SKM-1 (cell line): ENCODE measurements at regions not wholly inside any gene's neighbourhood (a gene's known extent, or its start where the extent isn't known, plus 50 kb on each side); places are given as distances from the start of the nearest gene placed in this dataset.

Source experiments
- DNase-seq: peaks from one replicate; lab custom pipeline; 2025; ENCODE audit not compliant: unreplicated experiment; lab: John Stamatoyannopoulos, UW

DNA sequence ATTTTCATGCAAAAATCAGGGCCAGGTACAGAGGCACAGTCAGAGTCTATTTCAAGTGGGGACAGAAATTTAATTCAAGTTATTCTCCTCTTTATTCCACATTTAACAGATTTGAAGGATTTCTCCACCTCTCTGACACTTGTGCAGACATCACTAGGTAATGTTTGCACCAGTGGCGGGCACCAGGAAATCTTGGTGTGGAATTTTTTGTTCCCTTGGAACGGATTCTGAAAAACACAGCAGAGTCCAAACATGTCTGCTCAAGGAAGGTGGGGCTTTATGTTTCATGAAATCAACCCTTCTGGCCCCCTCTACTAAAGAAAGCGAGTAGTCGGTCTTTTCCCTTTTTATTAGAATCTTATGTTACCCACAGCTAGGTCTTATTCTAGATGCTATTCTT, 271.2 kb upstream of the MDFIC2 start:
- no peak for DNase-seq

DNA sequence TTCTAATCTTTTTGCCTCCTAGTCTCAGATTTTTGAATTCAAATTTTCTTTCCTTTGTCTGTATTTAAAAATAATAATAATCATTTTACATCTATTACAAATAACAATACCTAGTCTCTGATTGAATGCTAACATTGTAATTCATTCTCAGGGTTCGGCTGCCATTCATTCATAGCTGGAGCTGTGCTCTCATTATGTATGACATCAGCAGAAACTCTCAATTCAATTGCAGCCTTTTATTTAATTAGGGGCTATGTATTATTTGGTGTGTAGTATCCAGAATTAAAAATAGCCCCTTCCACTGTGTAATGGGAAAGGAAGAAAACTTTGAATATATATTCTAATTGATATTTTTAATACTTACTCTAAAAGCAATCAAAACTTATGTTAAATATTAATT, 270.4 kb upstream of the MDFIC2 start:
- DNase-seq, result no peak

DNA sequence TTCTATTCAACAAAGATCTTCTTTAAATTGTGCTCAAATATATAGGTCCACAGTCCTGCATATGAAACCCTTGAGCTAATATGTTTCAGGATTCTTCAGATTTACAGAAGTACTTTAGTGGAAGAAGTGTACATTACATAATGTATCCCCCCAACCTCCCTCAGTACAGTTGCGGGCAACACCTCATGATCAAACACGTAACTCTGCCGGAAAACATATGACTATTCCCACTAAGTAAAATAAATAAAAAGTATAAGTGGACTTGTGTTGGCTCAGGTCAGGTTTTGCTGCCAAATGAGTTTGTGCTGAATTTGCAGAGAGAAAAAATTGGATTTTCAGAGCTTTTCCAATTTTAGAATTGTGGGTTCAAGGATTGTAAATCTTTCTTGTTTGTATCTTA, 267.6 kb upstream of the MDFIC2 start:
- no peak for DNase-seq

DNA sequence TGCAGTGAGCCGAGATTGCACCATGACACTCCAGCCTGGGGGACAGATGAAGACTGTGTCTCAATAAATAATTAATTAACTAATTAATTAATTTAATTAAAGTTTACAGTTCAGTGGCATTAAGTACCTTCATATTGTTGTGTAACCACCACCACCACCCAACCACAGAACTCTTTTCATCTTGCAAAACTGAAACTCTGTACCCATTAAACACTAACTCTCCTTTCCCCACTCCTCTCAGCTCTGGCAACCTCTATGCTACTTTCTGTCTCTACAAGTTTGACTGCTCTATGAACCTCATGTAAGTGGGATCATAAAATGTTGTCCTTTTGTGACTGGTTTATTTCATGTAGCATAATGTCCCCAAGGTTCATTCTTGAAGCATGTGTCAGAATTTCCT, 259.3 kb upstream of the MDFIC2 start:
- DNase-seq, result no peak

DNA sequence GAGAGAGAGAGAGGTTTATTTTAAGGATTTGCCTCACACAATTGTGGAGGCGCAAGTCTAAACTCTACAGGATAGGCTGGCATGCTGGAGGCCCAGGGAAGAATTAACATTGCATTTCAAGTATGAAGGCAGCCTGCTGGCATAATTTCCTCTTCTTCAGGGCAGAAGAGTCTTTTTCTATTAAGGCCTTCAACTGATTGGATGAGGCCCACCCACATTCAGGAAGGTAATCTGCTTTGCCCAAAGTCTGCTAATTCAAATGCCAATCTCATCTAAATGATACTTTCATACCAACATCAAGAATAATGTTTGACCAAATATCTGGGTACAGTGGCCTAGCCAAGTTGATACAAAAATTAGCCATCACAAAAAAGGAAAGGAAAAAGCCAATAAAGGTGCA, 258.1 kb upstream of the MDFIC2 start:
- no peak for DNase-seq

DNA sequence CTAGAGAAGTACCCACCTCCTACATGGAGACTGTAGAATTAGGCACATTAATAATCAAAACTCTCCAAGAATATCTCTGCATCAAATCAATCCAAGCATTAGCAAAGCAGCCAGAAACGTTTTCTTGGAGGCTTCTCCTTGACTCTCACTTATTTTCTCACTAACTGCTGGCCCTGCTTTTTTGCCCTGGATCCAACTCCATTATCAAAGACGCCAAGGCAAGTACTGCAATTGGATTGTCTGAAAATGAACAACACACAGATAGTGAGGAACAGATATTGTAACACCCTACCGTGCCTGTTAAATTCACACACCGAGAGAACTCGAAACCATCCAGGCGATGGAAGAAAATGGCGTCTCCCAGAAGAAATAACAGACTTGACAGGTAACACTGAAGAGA, 256.2 kb upstream of the MDFIC2 start:
- DNase-seq, result no peak

DNA sequence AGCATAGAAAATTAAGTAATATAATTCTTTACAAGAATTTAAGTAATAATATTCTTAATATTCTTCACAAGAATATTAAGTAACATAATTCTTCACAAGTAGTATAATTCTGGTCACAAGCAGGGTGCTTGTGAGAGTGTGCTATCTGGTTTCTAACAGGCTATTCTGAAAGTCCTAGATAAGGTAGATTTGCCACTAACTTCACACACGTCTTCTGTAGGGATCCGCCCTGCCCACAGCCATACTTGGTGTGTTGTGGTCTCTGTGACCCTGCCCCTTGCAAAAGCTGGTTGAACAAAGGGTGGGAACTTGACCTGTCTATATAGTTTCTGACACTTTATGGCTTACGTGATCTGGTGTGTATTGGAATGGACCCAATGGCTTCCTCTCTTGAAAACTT, 253.4 kb upstream of the MDFIC2 start:
- DNase-seq, result no peak

DNA sequence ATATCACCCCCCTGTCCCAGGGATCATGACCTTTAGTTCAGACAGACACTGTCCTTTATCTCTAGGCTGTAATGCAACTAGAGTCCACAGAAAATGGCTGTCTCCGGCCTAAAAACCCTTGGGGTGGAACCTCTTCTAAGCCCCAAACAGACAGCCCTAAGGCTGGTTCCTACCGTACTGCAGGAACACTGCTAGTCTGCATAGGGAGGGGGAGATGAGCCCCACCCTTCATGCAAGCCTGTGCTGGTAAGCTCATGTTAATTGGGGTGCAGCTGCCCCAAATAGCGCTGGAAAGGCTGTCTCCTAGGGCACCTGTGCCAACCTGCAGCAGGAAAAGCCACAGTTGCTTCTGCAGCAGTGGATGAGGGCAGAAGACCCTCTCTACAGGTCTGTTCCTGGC, 252.1 kb upstream of the MDFIC2 start:
- DNase-seq, result no peak

DNA sequence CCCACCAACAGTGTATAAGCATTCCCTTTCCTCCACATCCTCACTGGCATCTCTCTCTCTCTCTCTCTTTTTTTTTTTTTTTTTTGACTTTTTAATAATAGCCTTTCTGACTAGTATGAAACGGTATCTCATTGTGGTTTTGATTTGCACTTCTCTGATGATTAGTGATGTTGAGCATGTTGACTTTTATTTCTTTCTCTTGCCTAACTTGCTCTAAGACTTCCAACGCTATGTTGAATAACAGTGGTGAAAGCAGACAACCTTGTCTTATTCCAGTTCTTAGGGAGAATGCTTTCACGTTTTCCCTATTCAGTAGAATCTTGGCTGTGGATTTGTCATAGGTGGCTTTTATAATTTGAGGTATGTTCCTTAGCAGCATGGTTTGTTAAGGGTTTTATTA, 249.4 kb upstream of the MDFIC2 start:
- DNase-seq, result no peak

DNA sequence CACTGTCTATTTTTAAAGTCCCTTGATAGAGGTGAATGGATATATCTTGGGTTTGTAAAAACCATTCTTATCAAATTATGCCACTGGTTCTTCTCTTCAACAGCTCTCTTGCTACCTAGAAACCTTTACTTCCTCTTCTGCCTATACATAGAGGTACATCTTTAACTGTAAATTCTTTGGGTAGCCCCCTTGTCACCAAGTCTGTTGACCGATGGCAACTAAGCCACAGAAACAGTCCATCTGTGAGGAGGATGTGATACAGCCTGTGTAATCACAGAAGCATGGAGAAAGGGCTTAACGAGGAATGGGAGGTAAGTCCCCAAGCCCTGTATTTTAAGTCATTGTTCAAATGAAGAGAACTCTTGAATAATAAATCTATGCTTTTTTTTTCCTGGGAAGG, 246.5 kb upstream of the MDFIC2 start:
- DNase-seq, result no peak

DNA sequence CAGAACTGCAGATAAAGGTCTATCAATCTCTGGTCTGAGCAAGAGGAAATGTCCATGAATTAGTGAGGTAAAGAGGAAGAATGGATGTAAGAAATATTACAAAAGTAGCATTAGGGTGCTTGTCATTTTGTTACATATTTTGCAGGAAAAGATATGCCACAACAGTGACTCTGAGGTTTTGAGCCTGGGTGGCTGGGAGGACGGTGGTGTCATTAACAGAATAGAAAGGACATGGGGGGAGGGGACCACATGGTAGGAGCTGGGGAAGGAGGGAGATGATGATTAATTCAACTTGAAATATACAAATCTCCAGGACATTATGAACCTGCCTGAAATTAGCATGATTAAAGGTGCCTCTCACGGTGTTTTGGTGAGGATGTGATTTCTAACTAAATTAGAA, 245.5 kb upstream of the MDFIC2 start:
- DNase-seq, result no peak

DNA sequence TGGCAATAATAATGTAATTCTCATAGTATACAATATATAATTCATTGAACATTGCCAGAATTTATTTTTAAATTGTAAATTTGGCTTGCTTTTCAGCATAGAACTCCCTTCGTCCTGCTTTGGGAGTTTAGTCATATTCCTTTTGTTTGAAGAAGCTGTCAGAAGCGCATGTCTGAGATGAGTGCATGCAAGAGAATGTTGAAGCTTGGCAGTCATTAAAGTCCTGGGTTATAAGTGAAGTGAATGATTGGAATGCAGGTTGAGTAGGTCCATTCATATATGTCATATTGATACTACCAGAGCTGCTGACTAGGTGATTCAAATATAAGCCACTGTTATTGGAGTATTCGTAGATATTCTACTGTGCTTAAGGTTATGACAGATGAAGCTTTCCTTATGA, 243.6 kb upstream of the MDFIC2 start:
- no peak for DNase-seq

DNA sequence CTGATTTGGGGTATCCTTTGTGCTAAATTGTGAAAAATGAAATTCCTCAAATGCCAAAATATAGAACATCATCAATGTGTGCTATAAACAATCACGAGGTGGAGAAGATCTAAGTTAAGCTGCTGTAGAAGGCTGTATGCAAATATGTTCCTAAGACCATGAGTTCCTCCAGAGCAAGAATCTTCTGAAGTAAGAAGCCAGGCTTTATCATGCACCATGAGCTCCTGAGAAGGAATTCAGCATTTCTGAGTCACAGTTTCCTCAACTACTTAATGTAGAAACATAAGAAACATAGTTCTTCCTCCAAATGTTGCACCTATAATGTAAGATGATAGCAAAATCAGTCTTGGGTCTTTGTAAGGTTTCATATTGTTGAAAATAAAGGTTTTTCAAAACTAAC, 241.7 kb upstream of the MDFIC2 start:
- DNase-seq, result no peak

DNA sequence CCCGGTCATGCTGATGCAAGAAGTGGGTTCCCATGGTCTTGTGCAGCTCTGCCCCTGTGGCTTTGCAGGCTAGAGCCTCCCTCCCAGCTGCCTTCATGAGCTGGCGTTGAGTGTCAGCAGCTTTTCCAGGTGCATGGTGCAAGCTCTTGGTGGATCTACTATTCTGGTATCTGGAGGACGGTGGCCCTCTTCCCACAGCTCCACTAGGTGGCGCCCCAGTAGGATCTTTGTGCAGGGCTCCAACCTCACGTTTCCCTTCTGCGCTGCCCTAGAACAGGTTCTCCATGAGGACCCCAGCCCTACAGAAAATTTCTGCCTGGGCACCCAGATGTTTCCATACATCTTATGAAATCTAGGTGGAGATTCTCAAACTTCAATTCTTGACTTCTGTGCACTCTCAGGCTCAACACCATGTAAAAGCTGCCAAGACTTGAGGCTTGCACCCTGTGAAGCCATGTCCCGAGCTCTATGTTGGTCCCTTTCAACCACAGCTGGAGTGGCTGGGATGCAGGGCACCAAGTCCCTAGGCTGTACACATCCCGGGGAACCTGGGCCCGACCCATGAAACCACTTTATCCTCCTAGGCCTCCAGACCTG, 238.4 kb upstream of the MDFIC2 start:
- DNase-seq, result peak; percentile 36

DNA sequence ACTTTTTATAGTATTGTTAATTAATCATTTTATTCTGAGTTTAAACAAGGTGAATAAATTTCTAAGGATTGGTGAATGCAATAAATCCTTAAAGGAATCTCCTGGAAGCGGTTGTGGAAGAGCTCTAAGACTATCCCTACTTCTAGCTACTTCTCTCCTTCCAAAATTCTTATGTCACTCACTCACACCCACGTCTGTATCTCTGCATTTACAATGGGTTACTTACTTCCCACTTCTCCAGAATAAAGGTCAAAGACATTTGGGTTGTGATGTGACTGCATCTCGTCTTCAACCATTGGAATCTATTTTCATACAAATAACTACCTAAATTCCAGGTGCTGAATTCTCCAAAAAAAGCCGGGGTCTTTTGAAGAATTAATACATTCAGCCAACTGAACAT, 234.2 kb upstream of the MDFIC2 start:
- DNase-seq, result no peak

DNA sequence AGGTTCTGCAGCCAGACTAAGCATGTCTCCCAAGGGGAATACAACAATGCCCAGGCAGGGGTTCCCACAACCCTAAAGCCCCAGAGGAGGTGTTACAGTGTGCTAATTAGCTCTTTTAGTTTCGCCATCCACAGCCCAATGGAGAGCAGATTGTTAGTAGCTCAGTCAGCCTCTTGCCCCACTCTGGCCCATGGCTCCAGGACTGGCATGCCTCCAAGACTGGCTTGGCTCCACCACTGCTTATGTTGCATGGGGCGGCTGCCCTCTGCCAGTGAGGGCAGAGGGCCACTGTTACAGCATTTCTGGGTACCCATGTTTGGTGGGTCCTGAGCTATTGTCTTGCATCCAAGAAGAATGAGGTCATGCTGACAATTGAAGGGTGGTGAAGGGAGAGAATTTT, 231.1 kb upstream of the MDFIC2 start:
- DNase-seq, result no peak

DNA sequence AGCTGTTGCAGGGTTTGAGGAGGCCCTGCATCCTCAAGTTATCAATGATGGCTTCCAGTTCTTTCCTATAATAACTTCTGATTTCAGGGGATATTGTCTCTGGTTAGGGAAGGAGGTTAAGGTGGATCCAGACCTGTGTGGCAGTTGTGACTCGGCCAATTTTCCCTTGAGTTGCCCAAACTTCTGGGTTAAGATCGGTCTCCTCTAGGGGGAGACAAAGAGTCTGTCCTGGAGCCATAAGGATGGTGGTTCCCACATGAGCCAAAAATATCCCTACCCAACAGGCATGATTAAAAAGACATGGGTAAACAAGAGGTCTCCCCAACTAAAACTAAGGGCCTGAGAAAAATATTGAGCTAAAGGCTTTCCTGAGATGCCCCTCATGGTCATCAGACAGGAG, 227.5 kb upstream of the MDFIC2 start:
- no peak for DNase-seq

DNA sequence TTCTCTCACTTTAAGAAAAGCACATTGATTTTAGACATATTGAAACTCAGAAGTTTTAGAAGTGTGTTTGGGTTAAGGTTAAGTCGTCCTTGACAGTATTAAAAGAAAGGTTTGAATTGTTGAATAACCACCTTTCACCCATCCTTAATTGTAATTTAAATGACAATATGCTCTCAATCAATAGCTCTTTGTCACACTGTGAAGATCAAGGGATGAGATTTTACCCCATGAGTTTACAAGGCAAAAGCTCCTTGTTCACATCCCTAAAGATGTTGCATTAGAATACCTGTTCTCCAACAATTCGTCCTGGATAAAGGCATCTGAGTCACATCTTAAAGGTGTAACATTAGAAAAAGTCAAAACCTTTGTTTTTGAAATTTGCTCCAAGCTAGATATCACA, 220.4 kb upstream of the MDFIC2 start:
- DNase-seq, result no peak

DNA sequence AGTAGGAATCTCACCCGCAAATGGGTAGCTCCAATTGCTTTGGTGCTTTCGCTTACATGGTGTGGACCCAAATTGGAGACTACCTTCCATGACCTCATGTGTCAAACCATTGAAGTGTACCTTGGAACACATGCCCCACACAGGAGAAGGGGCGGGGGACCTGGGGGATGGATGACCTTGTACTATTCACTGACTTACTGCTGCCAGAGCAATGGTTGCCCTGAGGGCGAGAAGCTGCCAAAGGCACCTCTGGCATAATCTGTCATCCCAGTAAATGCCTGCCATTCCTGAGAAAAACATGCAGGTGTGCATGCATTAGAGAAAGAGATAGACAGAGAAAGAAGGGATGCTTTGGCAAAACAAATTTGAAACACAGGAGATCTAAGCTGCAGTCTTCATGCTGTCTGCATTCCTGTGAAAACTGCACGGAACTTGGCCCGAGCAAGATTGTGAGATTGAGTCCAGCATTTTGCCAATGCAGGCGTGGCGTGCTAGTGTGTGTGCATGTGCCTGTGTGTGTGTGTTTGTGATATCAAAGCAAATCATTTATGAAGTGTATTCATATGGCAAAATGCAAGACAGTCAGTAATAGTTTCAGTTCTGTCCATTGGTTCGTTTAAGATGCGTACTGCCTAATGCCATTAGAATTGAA, 219.5 kb upstream of the MDFIC2 start:
- DNase-seq, result no peak

DNA sequence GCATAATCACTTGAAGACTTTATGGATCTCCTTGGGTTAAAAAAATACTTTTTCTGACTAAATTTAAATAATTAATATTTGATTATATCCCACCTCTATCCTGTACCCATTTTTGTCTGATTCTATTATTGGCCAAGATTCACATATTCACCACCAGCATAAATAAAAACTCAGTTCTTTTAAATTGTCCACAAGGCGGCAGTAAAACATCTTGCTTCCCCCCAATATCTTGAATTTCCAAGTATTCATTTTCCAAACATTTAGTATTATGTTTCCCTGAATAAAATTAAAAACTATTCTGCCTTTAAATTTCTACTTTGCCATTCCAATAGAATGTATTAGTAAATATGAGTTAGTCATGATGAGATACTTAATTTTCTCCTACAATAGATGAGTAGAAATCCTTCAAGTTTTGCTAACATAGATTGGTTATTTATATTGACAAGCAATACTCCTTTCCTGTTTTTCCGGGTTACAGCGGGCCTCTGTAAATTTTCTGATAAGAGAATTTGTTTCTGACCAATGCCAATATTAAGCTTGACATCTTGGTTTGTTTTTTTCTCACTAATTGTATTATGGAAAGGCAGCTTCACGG, 218.7 kb upstream of the MDFIC2 start:
- peak; percentile 20 for DNase-seq

DNA sequence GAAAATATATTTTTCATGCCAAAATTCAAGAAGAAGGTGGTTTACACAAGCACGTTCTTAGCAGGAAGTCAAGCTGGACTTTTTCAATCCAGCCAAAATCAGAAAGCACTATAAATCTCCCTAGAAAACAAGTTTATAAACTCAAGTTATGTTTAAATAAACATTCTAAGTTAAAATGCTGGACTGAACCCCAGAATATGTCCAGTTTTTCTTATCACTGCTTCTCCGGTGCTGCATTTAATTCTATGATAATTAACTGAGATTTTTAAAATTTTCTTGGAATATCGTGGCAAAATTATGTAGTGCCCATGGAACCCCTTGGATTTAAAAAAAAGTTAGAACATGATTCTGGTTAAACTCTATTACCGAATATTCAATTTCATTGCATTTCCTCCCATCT, 218.2 kb upstream of the MDFIC2 start:
- no peak for DNase-seq

DNA sequence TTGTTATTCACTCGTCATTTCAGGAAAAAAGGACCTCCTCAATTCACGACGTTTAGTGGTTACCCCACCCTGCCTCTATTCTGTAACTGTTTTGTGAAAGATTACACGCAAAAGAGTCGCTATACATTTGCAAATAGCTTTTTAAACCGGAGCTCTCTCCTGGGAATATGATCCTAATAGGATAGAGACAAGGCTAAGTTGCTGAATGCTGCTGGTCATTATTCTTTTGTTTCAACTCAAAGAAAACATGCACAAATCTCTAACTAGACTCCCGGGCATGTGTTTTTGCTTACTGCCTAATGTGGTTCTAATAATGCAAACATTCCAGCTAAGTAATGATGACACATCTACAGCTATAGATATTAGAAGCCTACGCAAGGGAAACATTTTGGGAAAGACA, 214.6 kb upstream of the MDFIC2 start:
- DNase-seq, result no peak
